GM23338 (cell line): ENCODE measurements at regions not wholly inside any gene's neighbourhood (a gene's known extent, or its start where the extent isn't known, plus 50 kb on each side); places are given as distances from the start of the nearest gene placed in this dataset.

Experiments
- CREB1 ChIP-seq: fragments of 250-450 bp; sonication (Bioruptor Pico); IDR thresholded peaks from 2 replicates; pipeline ENCODE4 v1.5.0; 2020; ENCODE audit warnings: low read depth, mild to moderate bottlenecking, moderate library complexity
- EZH2 ChIP-seq: fragments of 200-600 bp; sonication (generic); IDR thresholded peaks from one replicate; pipeline ENCODE4 v1.8.0; 2017; ENCODE audit warnings: antibody characterized with exemption, mild to moderate bottlenecking, low read depth; ENCODE audit not compliant: unreplicated experiment
- JUNB ChIP-seq: IDR thresholded peaks from one replicate; pipeline ENCODE4 v1.6.1; 2016; ENCODE audit warnings: antibody characterized with exemption; ENCODE audit not compliant: unreplicated experiment
- POLR2AphosphoS5 ChIP-seq: IDR thresholded peaks from 2 replicates; pipeline ENCODE4 v1.6.1; 2016; ENCODE audit warnings: antibody characterized with exemption, low read depth
- TF ChIP-seq, protein P1 (sequence below), 2 experiments: fragments of 200-600 bp in 1 of 2; sonication (generic) in 1 of 2; conservative IDR thresholded peaks; 2 replicates each; pipeline versions ENCODE4 v1.5.1 to v1.6.1; 2016 to 2017; ENCODE audit warnings: antibody characterized with exemption in 2 of 2, low read depth in 2 of 2, mild to moderate bottlenecking in 2 of 2, moderate library complexity in 1 of 2

DNA sequence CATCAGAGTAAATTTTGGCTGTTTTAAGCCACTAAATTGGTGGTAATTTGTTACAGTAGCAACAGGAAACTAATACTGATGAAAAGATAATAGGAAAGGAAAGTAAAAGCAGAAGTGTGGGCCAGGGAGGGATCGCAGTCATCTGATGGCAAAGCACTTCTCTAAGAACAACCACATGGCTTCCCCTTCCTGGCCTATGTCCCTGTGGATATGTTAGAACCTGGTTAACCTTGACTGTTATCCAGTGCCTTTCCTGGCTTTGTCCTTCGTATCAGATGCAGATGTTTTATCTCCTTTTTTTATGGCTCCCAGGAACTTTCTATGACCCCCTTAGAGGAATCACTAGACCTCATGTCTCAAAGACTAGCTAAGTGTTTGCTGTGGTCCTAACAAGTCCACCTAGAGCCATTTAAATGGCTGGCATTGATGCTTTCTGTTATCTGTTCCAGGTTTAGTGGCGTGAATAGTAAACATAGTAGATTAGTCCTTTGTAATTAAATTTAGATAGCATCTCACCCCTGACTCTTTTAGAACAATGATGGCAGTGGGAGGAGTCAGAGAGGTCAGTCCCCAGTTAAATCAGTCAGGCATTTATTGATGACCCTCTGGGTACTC lies 79.2 kb upstream of the PHACTR2 start:
- TF ChIP-seq, protein P1, sequence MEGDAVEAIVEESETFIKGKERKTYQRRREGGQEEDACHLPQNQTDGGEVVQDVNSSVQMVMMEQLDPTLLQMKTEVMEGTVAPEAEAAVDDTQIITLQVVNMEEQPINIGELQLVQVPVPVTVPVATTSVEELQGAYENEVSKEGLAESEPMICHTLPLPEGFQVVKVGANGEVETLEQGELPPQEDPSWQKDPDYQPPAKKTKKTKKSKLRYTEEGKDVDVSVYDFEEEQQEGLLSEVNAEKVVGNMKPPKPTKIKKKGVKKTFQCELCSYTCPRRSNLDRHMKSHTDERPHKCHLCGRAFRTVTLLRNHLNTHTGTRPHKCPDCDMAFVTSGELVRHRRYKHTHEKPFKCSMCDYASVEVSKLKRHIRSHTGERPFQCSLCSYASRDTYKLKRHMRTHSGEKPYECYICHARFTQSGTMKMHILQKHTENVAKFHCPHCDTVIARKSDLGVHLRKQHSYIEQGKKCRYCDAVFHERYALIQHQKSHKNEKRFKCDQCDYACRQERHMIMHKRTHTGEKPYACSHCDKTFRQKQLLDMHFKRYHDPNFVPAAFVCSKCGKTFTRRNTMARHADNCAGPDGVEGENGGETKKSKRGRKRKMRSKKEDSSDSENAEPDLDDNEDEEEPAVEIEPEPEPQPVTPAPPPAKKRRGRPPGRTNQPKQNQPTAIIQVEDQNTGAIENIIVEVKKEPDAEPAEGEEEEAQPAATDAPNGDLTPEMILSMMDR (conservative IDR thresholded peaks at IDR 0.05; ENCODE audit: low read depth in 2 of 2): no peak
- TF ChIP-seq JUNB: no peak
- TF ChIP-seq CREB1 (CRISPR knock-in tag): no peak
- no peak for TF ChIP-seq POLR2AphosphoS5
- no peak for TF ChIP-seq EZH2
